ENCODE measurements at regions not wholly inside any gene's neighbourhood (a gene's known extent, or its start where the extent isn't known, plus 50 kb on each side); places are given as distances from the start of the nearest gene placed in this dataset.

GRCh38 chr22:45072322-45072903, 62.6 kb upstream of the PHF21B start:
- TF ChIP-seq TAF1 (IDR thresholded peaks at IDR 0.05; ENCODE audit: low read depth, low read length) (no peak), POLR2AphosphoS5 (IDR thresholded peaks at IDR 0.05; ENCODE audit: low read depth, low read length) (no peak), POLR2A (IDR thresholded peaks at IDR 0.05; ENCODE audit: low read depth, low read length) (no peak)
